ENCODE measurements at regions not wholly inside any gene's neighbourhood (a gene's known extent, or its start where the extent isn't known, plus 50 kb on each side); places are given as distances from the start of the nearest gene placed in this dataset.

DNA sequence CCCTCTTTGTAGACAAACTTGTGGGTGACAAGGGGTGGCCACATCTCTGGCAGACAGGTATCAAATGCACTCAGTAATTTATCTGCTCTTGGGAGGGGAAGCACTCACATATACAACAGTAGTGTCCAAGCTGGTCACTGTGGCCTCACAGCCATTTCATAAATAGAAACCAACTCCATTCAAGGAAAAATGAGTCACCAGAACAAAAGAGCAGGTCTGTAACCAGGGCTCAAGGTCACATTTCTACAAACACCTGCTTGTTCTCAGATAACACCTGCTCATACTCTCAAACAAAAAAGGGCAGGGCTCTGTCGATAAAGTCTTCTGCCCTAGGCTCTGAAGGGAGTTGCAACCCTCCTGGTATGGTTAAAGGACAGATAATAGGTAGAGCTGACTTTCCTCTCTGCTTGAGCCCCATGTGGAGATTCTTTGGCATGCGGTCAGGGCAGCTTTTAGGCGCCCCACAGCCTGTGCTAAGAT, 459.0 kb downstream of the BCL11A start:
- no peaks in the 10 kb centered on the region for H4K20me1 ChIP-seq (ENCODE audit: insufficient read depth)
- no peaks in the 10 kb centered on the region for H3K27me3 ChIP-seq (replicated peaks; ENCODE audit: insufficient read depth)
- no peaks in the 10 kb centered on the region for H3K79me2 ChIP-seq (ENCODE audit: insufficient read depth)
- no peak overlapping the region for H3K4me3 ChIP-seq
- no peak overlapping the region for H3K9ac ChIP-seq
- no peaks in the 10 kb centered on the region for H3K9me2 ChIP-seq (ENCODE audit: insufficient read depth)
- in situ Hi-C loops (cut with MboI): no loop called here
- H2AFZ ChIP-seq: no peak overlapping the region
- no peak for DNase-seq
- no peaks in the 10 kb centered on the region for H3K36me3 ChIP-seq (ENCODE audit: low read depth)
- H3K4me2 ChIP-seq (ENCODE audit: unreplicated experiment): no peak overlapping the region
- no peaks in the 10 kb centered on the region for H3K4me1 ChIP-seq (ENCODE audit: insufficient read depth)
- H3K27ac ChIP-seq: no peak overlapping the region
- H3F3A ChIP-seq (ENCODE audit: insufficient read depth): no peaks in the 10 kb centered on the region
- 18 to 40% methylated on average over 3 of the region's 3 CpGs for WGBS, 2 experiments (ENCODE audit: low coverage in 1 of 2, low lambda C conversion rate in 2 of 2, missing lambda C conversion rate in 2 of 2)
- no peaks in the 10 kb centered on the region for H3K9me3 ChIP-seq (ENCODE audit: low read depth)
- no peak for TF ChIP-seq EZH2 (IDR thresholded peaks at IDR 0.05; ENCODE audit: insufficient read depth, poor library complexity, severe bottlenecking)
- TF ChIP-seq EZH2phosphoT487 (IDR thresholded peaks at IDR 0.05; ENCODE audit: insufficient read depth, low read depth): no peak

DNA sequence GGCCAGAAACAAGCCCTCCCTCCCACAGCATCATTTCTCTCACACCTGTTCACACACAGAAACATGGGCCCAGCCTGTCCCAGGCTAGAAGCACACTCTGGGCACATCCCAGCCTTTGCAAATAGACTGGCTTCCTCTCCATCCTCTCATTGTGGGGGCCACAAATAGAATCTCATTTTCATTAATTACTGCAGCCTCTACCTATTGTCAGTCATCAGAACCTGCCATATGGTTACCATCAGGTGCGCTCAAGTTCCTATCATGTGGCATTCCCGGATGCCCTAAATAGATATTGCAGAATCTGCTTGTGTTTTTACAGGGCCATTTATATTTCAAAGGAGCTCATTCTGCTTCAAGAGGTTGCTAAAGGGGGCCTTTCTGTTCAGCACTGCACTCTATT, 460.7 kb downstream of the BCL11A start:
- Histone ChIP-seq H3F3A (ENCODE audit: insufficient read depth) (no peaks in the 10 kb centered on the region), H3K27ac (no peak overlapping the region), H3K4me3 (no peak overlapping the region), H3K9me2 (ENCODE audit: insufficient read depth) (no peaks in the 10 kb centered on the region), H3K79me2 (ENCODE audit: insufficient read depth) (no peaks in the 10 kb centered on the region), H3K27me3 (replicated peaks; ENCODE audit: insufficient read depth) (no peaks in the 10 kb centered on the region), H3K36me3 (ENCODE audit: low read depth) (no peaks in the 10 kb centered on the region), H3K9me3 (ENCODE audit: low read depth) (no peaks in the 10 kb centered on the region), H3K9ac (no peak overlapping the region), H3K4me1 (ENCODE audit: insufficient read depth) (no peaks in the 10 kb centered on the region), H2AFZ (no peak overlapping the region), H3K4me2 (ENCODE audit: unreplicated experiment) (no peak overlapping the region), H4K20me1 (ENCODE audit: insufficient read depth) (no peaks in the 10 kb centered on the region)
- in situ Hi-C loops (cut with MboI): no loop called here
- DNase-seq: no peak
- TF ChIP-seq EZH2phosphoT487 (IDR thresholded peaks at IDR 0.05; ENCODE audit: insufficient read depth, low read depth): no peak
- TF ChIP-seq EZH2 (IDR thresholded peaks at IDR 0.05; ENCODE audit: insufficient read depth, poor library complexity, severe bottlenecking): no peak
- WGBS, 2 experiments (ENCODE audit: low coverage in 1 of 2, low lambda C conversion rate in 2 of 2, missing lambda C conversion rate in 2 of 2): 61 to 69% methylated on average over 2 of the region's 2 CpGs

DNA sequence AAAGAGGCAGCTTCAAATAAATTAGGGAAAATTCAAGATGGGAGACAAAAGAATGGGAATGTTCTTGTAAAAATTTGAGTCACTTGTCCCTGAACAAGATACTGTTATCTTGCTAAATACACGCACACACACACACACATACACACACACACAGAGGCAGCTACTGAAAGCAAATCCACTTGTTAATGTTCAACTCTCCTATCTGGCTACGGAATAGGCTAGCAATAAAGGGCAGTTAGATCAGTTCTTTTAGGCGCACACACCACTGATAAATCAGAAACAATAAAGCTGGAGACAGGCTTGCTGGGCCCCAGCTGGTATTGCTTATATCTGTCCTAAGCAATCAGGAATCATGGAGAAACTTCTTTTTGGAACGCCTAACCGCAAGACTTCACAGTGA, 461.6 kb downstream of the BCL11A start:
- DNase-seq: no peak
- in situ Hi-C loops (cut with MboI): no loop called here
- H3F3A ChIP-seq (ENCODE audit: insufficient read depth): no peaks in the 10 kb centered on the region
- no peaks in the 10 kb centered on the region for H3K4me1 ChIP-seq (ENCODE audit: insufficient read depth)
- H3K9me2 ChIP-seq (ENCODE audit: insufficient read depth): no peaks in the 10 kb centered on the region
- no peaks in the 10 kb centered on the region for H3K9me3 ChIP-seq (ENCODE audit: low read depth)
- no peaks in the 10 kb centered on the region for H3K27me3 ChIP-seq (replicated peaks; ENCODE audit: insufficient read depth)
- H4K20me1 ChIP-seq (ENCODE audit: insufficient read depth): no peaks in the 10 kb centered on the region
- H3K4me2 ChIP-seq (ENCODE audit: unreplicated experiment): no peak overlapping the region
- H2AFZ ChIP-seq: no peak overlapping the region
- TF ChIP-seq EZH2 (IDR thresholded peaks at IDR 0.05; ENCODE audit: insufficient read depth, poor library complexity, severe bottlenecking): no peak
- no peak for TF ChIP-seq EZH2phosphoT487 (IDR thresholded peaks at IDR 0.05; ENCODE audit: insufficient read depth, low read depth)
- no peaks in the 10 kb centered on the region for H3K36me3 ChIP-seq (ENCODE audit: low read depth)
- no peak overlapping the region for H3K4me3 ChIP-seq
- WGBS, 2 experiments (ENCODE audit: low coverage in 1 of 2, low lambda C conversion rate in 2 of 2, missing lambda C conversion rate in 2 of 2): 38 to 47% methylated on average over 5 of the region's 5 CpGs
- H3K27ac ChIP-seq: no peak overlapping the region
- H3K9ac ChIP-seq: no peak overlapping the region
- H3K79me2 ChIP-seq (ENCODE audit: insufficient read depth): no peaks in the 10 kb centered on the region

DNA sequence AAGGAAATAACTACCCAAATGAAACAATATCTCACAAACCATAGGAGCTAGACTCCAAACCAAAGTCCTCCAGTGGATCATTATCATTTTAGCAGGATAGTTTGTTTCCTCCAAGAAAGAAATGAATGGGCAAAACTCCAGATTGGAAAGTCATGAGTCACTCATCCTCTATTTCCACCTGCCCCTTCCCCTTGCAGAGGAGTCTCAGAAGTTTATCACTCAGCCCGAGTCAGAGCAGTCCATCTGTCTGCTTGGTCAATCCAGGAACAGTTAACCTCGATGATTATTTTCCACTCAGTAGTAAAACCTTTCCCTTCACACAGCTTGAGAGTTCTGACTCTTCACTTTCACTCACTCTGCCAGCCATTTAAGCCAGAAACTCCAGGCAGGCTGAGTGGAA, 462.2 kb downstream of the BCL11A start:
- WGBS, 2 experiments (ENCODE audit: low coverage in 1 of 2, low lambda C conversion rate in 2 of 2, missing lambda C conversion rate in 2 of 2): 22 to 34% methylated on average over 2 of the region's 2 CpGs
- Histone ChIP-seq H3K4me3 (no peak overlapping the region), H3K27ac (no peak overlapping the region), H3K36me3 (ENCODE audit: low read depth) (no peaks in the 10 kb centered on the region), H4K20me1 (ENCODE audit: insufficient read depth) (no peaks in the 10 kb centered on the region), H3K9me2 (ENCODE audit: insufficient read depth) (no peaks in the 10 kb centered on the region), H3K4me2 (ENCODE audit: unreplicated experiment) (no peak overlapping the region), H3F3A (ENCODE audit: insufficient read depth) (no peaks in the 10 kb centered on the region), H3K4me1 (ENCODE audit: insufficient read depth) (no peaks in the 10 kb centered on the region), H2AFZ (no peak overlapping the region), H3K9me3 (ENCODE audit: low read depth) (no peaks in the 10 kb centered on the region), H3K79me2 (ENCODE audit: insufficient read depth) (no peaks in the 10 kb centered on the region), H3K27me3 (replicated peaks; ENCODE audit: insufficient read depth) (no peaks in the 10 kb centered on the region), H3K9ac (no peak overlapping the region)
- TF ChIP-seq EZH2phosphoT487 (IDR thresholded peaks at IDR 0.05; ENCODE audit: insufficient read depth, low read depth) (no peak), EZH2 (IDR thresholded peaks at IDR 0.05; ENCODE audit: insufficient read depth, poor library complexity, severe bottlenecking) (no peak)
- no peak for DNase-seq
- in situ Hi-C loops (cut with MboI): no loop called here

DNA sequence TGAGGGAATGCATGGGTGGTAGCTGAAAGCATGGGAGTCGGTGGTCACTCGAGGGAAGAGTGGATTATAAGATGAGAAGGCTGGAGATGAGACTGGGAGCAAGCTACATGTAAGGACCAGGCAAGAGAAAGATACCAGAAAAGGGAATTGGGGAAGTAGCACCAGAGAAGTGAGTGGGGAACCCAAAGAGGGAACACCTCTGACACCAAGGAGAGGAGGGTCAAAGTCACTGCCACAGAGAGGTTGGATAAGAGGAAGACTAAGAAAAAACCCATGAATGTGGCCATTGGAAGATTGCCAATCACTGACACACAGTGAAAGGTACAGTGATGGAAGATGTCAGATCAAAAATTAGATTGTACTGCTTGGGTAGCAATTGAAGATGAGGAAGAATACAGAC, 473.9 kb downstream of the BCL11A start:
- 1 to 3% methylated on average over 2 of the region's 2 CpGs for WGBS, 2 experiments (ENCODE audit: low coverage in 1 of 2, low lambda C conversion rate in 2 of 2, missing lambda C conversion rate in 2 of 2)
- in situ Hi-C loops (cut with MboI): no loop called here

More for the DNA sequence above, 473.9 kb downstream of the BCL11A start:
- H3K27me3 ChIP-seq (replicated peaks; ENCODE audit: insufficient read depth): no peaks in the 10 kb centered on the region
- no peaks in the 10 kb centered on the region for H3K79me2 ChIP-seq (ENCODE audit: insufficient read depth)
- no peak overlapping the region for H3K27ac ChIP-seq
- H3K9ac ChIP-seq: no peak overlapping the region
- TF ChIP-seq EZH2 (IDR thresholded peaks at IDR 0.05; ENCODE audit: insufficient read depth, poor library complexity, severe bottlenecking) (no peak), EZH2phosphoT487 (IDR thresholded peaks at IDR 0.05; ENCODE audit: insufficient read depth, low read depth) (no peak)
- no peaks in the 10 kb centered on the region for H3F3A ChIP-seq (ENCODE audit: insufficient read depth)
- no peaks in the 10 kb centered on the region for H4K20me1 ChIP-seq (ENCODE audit: insufficient read depth)
- H3K9me3 ChIP-seq (ENCODE audit: low read depth): no peaks in the 10 kb centered on the region
- no peaks in the 10 kb centered on the region for H3K9me2 ChIP-seq (ENCODE audit: insufficient read depth)
- no peaks in the 10 kb centered on the region for H3K36me3 ChIP-seq (ENCODE audit: low read depth)
- no peaks in the 10 kb centered on the region for H3K4me1 ChIP-seq (ENCODE audit: insufficient read depth)
- no peak for DNase-seq
- H2AFZ ChIP-seq: no peak overlapping the region
- no peak overlapping the region for H3K4me3 ChIP-seq
- no peak overlapping the region for H3K4me2 ChIP-seq (ENCODE audit: unreplicated experiment)

Data from GM23248 (cell line).